Osteoblast (primary cell): ENCODE measurements at regions not wholly inside any gene's neighbourhood (a gene's known extent, or its start where the extent isn't known, plus 50 kb on each side); places are given as distances from the start of the nearest gene placed in this dataset.

Experiments used
- DNase-seq: peaks from one replicate; pipeline ENCODE4 v3.0.0; 2011; ENCODE audit warnings: low spot score, mixed read lengths; ENCODE audit not compliant: insufficient read length; ENCODE audit errors: missing footprints
- H2AFZ ChIP-seq: 2 replicates; pipeline ENCODE4 v1.6.0; 2011; ENCODE audit warnings: mild to moderate bottlenecking, low read length
- H3K27ac ChIP-seq: 2 replicates; pipeline ENCODE4 v1.5.1; 2011; ENCODE audit warnings: mild to moderate bottlenecking, low read depth, low read length, moderate library complexity
- H3K27me3 ChIP-seq: 2 replicates; pipeline ENCODE4 v1.6.0; 2012; ENCODE audit warnings: mild to moderate bottlenecking, control low read depth, inconsistent platforms, low read length, moderate library complexity; ENCODE audit not compliant: insufficient read depth
- H3K36me3 ChIP-seq: 2 replicates; pipeline ENCODE4 v1.5.1; 2011; ENCODE audit warnings: mild to moderate bottlenecking, low read length, control low read depth, moderate library complexity; ENCODE audit not compliant: insufficient read depth
- H3K4me1 ChIP-seq: 2 replicates; pipeline ENCODE4 v1.5.1; 2011; ENCODE audit warnings: mild to moderate bottlenecking, low read length, control low read depth, moderate library complexity; ENCODE audit not compliant: insufficient read depth
- H3K4me2 ChIP-seq: 2 replicates; pipeline ENCODE4 v1.6.0; 2011; ENCODE audit warnings: mild to moderate bottlenecking, low read length; ENCODE audit not compliant: insufficient read depth
- H3K4me3 ChIP-seq: fragments of 200-600 bp; sonication (generic); 3 replicates; pipeline ENCODE4 v1.5.1; 2012; ENCODE audit warnings: mild to moderate bottlenecking, low read length, inconsistent platforms; ENCODE audit not compliant: insufficient read depth
- H3K79me2 ChIP-seq: 2 replicates; pipeline ENCODE4 v1.6.0; 2012; ENCODE audit warnings: mild to moderate bottlenecking, low read length, control low read depth, inconsistent platforms; ENCODE audit not compliant: insufficient read depth
- H3K9me3 ChIP-seq: 2 replicates; pipeline ENCODE4 v1.5.1; 2011; ENCODE audit warnings: low read depth, low read length, control low read depth
- H4K20me1 ChIP-seq: 2 replicates; pipeline ENCODE4 v1.6.0; 2012; ENCODE audit warnings: mild to moderate bottlenecking, low read length, control low read depth; ENCODE audit not compliant: insufficient read depth
- CTCF ChIP-seq: IDR thresholded peaks from 2 replicates; pipeline ENCODE4 v1.5.1; 2011; ENCODE audit warnings: mild to moderate bottlenecking, low read depth, low read length, moderate library complexity; ENCODE audit errors: extremely low read depth

- Histone ChIP-seq H4K20me1 (no peaks in the 10 kb centered on the region), H3K4me1 (peaks cover 14% of the 10 kb centered on the region), H3K4me2 (no peak overlapping the region), H3K27me3 (no peaks in the 10 kb centered on the region), H2AFZ (no peak overlapping the region), H3K27ac (no peak overlapping the region), H3K4me3 (no peak overlapping the region), H3K36me3 (no peaks in the 10 kb centered on the region), H3K9me3 (no peaks in the 10 kb centered on the region), H3K79me2 (no peaks in the 10 kb centered on the region)
- no peak for TF ChIP-seq CTCF
- no peak for DNase-seq
Observed at GRCh38 chr5:148924817-148925216, 98.4 kb downstream of the ADRB2 start.

- no peak for DNase-seq
- Histone ChIP-seq H2AFZ (no peak overlapping the region), H3K27ac (no peak overlapping the region), H3K79me2 (no peaks in the 10 kb centered on the region), H4K20me1 (no peaks in the 10 kb centered on the region), H3K27me3 (no peaks in the 10 kb centered on the region), H3K4me3 (no peak overlapping the region), H3K4me2 (no peak overlapping the region), H3K4me1 (peaks cover 14% of the 10 kb centered on the region), H3K36me3 (no peaks in the 10 kb centered on the region), H3K9me3 (no peaks in the 10 kb centered on the region)
- no peak for TF ChIP-seq CTCF
Observed at GRCh38 chr5:148926207-148926606, 99.8 kb downstream of the ADRB2 start.

- H3K27ac ChIP-seq = peak overlapping the region; percentile 54
- peaks cover 14% of the 10 kb centered on the region for H3K4me1 ChIP-seq
- H3K79me2 ChIP-seq = no peaks in the 10 kb centered on the region
- no peaks in the 10 kb centered on the region for H3K36me3 ChIP-seq
- no peak overlapping the region for H3K4me2 ChIP-seq
- no peaks in the 10 kb centered on the region for H3K9me3 ChIP-seq
- TF ChIP-seq CTCF = no peak
- H3K4me3 ChIP-seq = no peak overlapping the region
- DNase-seq = no peak
- no peaks in the 10 kb centered on the region for H4K20me1 ChIP-seq
- no peak overlapping the region for H2AFZ ChIP-seq
- H3K27me3 ChIP-seq = no peaks in the 10 kb centered on the region
Observed at GRCh38 chr5:148927307-148927946, 101.0 kb downstream of the ADRB2 start.

- H3K27ac ChIP-seq = peak overlapping the region; percentile 54
- no peak for TF ChIP-seq CTCF
Observed at GRCh38 chr5:148928141-148928540, 101.7 kb downstream of the ADRB2 start.

More at GRCh38 chr5:148928141-148928540, 101.7 kb downstream of the ADRB2 start:
- no peak for DNase-seq
- Histone ChIP-seq H3K4me3 (no peak overlapping the region), H3K4me2 (no peak overlapping the region), H3K9me3 (no peaks in the 10 kb centered on the region), H3K36me3 (no peaks in the 10 kb centered on the region), H3K79me2 (no peaks in the 10 kb centered on the region), H3K4me1 (peaks cover 14% of the 10 kb centered on the region), H3K27me3 (no peaks in the 10 kb centered on the region), H4K20me1 (no peaks in the 10 kb centered on the region), H2AFZ (peak overlapping the region; percentile 12)
